ENCODE measurements at regions not wholly inside any gene's neighbourhood (a gene's known extent, or its start where the extent isn't known, plus 50 kb on each side); places are given as distances from the start of the nearest gene placed in this dataset.

GRCh38 chr4:72888331-72888730, 181.2 kb downstream of the COX18 start:
- intact Hi-C loops (cut with micrococcal nuclease), result no loop called here
- no peak overlapping the region for H3K4me3 ChIP-seq (replicated peaks in 1 of 3; ENCODE audit: low read depth in 2 of 3, low read length in 3 of 3)
- no peak for DNase-seq
- peaks cover 0 to 10% of the 10 kb centered on the region in 2 donors for H3K9me3 ChIP-seq (replicated peaks in 1 of 2; ENCODE audit: control insufficient read depth in 1 of 2, insufficient read depth in 1 of 2, low read length in 2 of 2)
- no peak overlapping the region for H3K9ac ChIP-seq (ENCODE audit: insufficient read depth, low read length, poor library complexity, severe bottlenecking)
- no peak overlapping the region for H3K27ac Mint-ChIP-seq
- WGBS (ENCODE audit: insufficient coverage), result no CpG with 5 or more reads among the region's 2 CpGs
- H3K27me3 Mint-ChIP-seq (ENCODE audit: low read depth in 3 of 3), result peaks cover 0 to 3% (median 1%) of the 10 kb centered on the region in 3 donors
- no peaks in the 10 kb centered on the region for H3K27me3 ChIP-seq (ENCODE audit: control insufficient read depth in 2 of 2, insufficient read depth in 2 of 2, low read length in 2 of 2)
- no peaks in the 10 kb centered on the region for H4K20me1 ChIP-seq (ENCODE audit: insufficient read depth, low read length)
- no peak overlapping the region for H3K4me3 Mint-ChIP-seq
- no peaks in the 10 kb centered on the region for H3K36me3 Mint-ChIP-seq
- no peaks in the 10 kb centered on the region for H3K4me1 Mint-ChIP-seq
- no peaks in the 10 kb centered on the region for H3K36me3 ChIP-seq (replicated peaks in 1 of 2; ENCODE audit: control insufficient read depth in 1 of 2, insufficient read depth in 2 of 2, low read length in 2 of 2)
- H3K79me2 ChIP-seq (ENCODE audit: insufficient read depth, low read length), result no peaks in the 10 kb centered on the region
- H3K27ac ChIP-seq (ENCODE audit: low read depth in 1 of 2, low read length in 2 of 2), result no peak overlapping the region
- no peaks in the 10 kb centered on the region for H3K4me1 ChIP-seq (ENCODE audit: control insufficient read depth in 1 of 2, insufficient read depth in 2 of 2, low read length in 2 of 2)
- H3K9me3 Mint-ChIP-seq, result peaks cover 0 to 12% (median 2%) of the 10 kb centered on the region in 7 donors
- TF ChIP-seq CTCF (IDR thresholded peaks at IDR 0.05), result no peak
- no peak overlapping the region for H3K4me2 ChIP-seq (replicated peaks; ENCODE audit: extremely low read depth, low read length, poor library complexity, severe bottlenecking)
- no peak overlapping the region for H2AFZ ChIP-seq (ENCODE audit: insufficient read depth, low read depth, low read length, poor library complexity, severe bottlenecking)

- no peak overlapping the region for H2AFZ ChIP-seq (ENCODE audit: insufficient read depth, low read depth, low read length, poor library complexity, severe bottlenecking)
- WGBS (ENCODE audit: insufficient coverage), result no CpG with 5 or more reads among the region's 4 CpGs
- H4K20me1 ChIP-seq (ENCODE audit: insufficient read depth, low read length), result no peaks in the 10 kb centered on the region
- peaks cover 0 to 3% (median 1%) of the 10 kb centered on the region in 3 donors for H3K27me3 Mint-ChIP-seq (ENCODE audit: low read depth in 3 of 3)
- intact Hi-C loops (cut with micrococcal nuclease), result no loop called here
- peaks cover 0 to 10% of the 10 kb centered on the region in 2 donors for H3K9me3 ChIP-seq (replicated peaks in 1 of 2; ENCODE audit: control insufficient read depth in 1 of 2, insufficient read depth in 1 of 2, low read length in 2 of 2)
- H3K4me2 ChIP-seq (replicated peaks; ENCODE audit: extremely low read depth, low read length, poor library complexity, severe bottlenecking), result no peak overlapping the region
- H3K36me3 Mint-ChIP-seq, result no peaks in the 10 kb centered on the region
- H3K4me1 Mint-ChIP-seq, result no peaks in the 10 kb centered on the region
- H3K36me3 ChIP-seq (replicated peaks in 1 of 2; ENCODE audit: control insufficient read depth in 1 of 2, insufficient read depth in 2 of 2, low read length in 2 of 2), result no peaks in the 10 kb centered on the region
- H3K27ac ChIP-seq (ENCODE audit: low read depth in 1 of 2, low read length in 2 of 2), result no peak overlapping the region
- DNase-seq, result no peak
- H3K27ac Mint-ChIP-seq, result no peak overlapping the region
- H3K4me1 ChIP-seq (ENCODE audit: control insufficient read depth in 1 of 2, insufficient read depth in 2 of 2, low read length in 2 of 2), result no peaks in the 10 kb centered on the region
- TF ChIP-seq CTCF (IDR thresholded peaks at IDR 0.05), result no peak
- H3K4me3 ChIP-seq (replicated peaks in 1 of 3; ENCODE audit: low read depth in 2 of 3, low read length in 3 of 3), result no peak overlapping the region
- H3K79me2 ChIP-seq (ENCODE audit: insufficient read depth, low read length), result no peaks in the 10 kb centered on the region
- no peaks in the 10 kb centered on the region for H3K27me3 ChIP-seq (ENCODE audit: control insufficient read depth in 2 of 2, insufficient read depth in 2 of 2, low read length in 2 of 2)
- no peak overlapping the region for H3K9ac ChIP-seq (ENCODE audit: insufficient read depth, low read length, poor library complexity, severe bottlenecking)
- peaks cover 0 to 15% (median 2%) of the 10 kb centered on the region in 7 donors for H3K9me3 Mint-ChIP-seq
- H3K4me3 Mint-ChIP-seq, result no peak overlapping the region
Observed at GRCh38 chr4:72887152-72887551, 182.4 kb downstream of the COX18 start.
